ENCODE measurements at regions not wholly inside any gene's neighbourhood (a gene's known extent, or its start where the extent isn't known, plus 50 kb on each side); places are given as distances from the start of the nearest gene placed in this dataset.

- TF ChIP-seq CTCF (IDR thresholded peaks at IDR 0.05) (no peak), POLR2A (IDR thresholded peaks at IDR 0.05) (no peak), EP300 (IDR thresholded peaks at IDR 0.05) (no peak), POLR2AphosphoS5 (IDR thresholded peaks at IDR 0.05) (no peak)
Measured at GRCh38 chrX:51026862-51027261, 116.3 kb downstream of the BMP15 start.

All from suprapubic skin (tissue), 4 donors.